Endodermal cell (in vitro differentiated cells): ENCODE measurements at regions not wholly inside any gene's neighbourhood (a gene's known extent, or its start where the extent isn't known, plus 50 kb on each side); places are given as distances from the start of the nearest gene placed in this dataset.
"Not testable (repeated sequence)": the region's sequence is repeated elsewhere in the genome, so short reads cannot be mapped to it uniquely, and the experiment has no call there.

Source experiments
- DNase-seq: peaks from one replicate; pipeline ENCODE4 v3.0.0-alpha.2; 2017
- H3K27ac ChIP-seq: 2 replicates; pipeline ENCODE4 v1.5.1; 2013; ENCODE audit warnings: mild to moderate bottlenecking, low read depth, low read length, moderate library complexity
- H3K27me3 ChIP-seq: 2 replicates; pipeline ENCODE4 v1.6.1; 2013; ENCODE audit warnings: mild to moderate bottlenecking, low read length, moderate library complexity; ENCODE audit not compliant: insufficient read depth, control insufficient read depth, poor library complexity, severe bottlenecking
- H3K36me3 ChIP-seq: 2 replicates; pipeline ENCODE4 v1.7.0; 2013; ENCODE audit warnings: mild to moderate bottlenecking, low read length, moderate library complexity; ENCODE audit not compliant: control insufficient read depth, insufficient read depth
- H3K4me1 ChIP-seq: one replicate; pipeline ENCODE4 v1.7.0; 2013; ENCODE audit warnings: low read length; ENCODE audit not compliant: control insufficient read depth, insufficient read depth
- H3K4me3 ChIP-seq: 2 replicates; pipeline ENCODE4 v1.5.1; 2013; ENCODE audit warnings: mild to moderate bottlenecking, low read length, moderate library complexity
- H3K9ac ChIP-seq: 2 replicates; pipeline ENCODE4 v1.6.1; 2013; ENCODE audit warnings: mild to moderate bottlenecking, low read length, moderate library complexity; ENCODE audit not compliant: poor library complexity, severe bottlenecking; ENCODE audit errors: extremely low read depth
- H3K9me3 ChIP-seq: 2 replicates; pipeline ENCODE4 v1.6.1; 2013; ENCODE audit warnings: mild to moderate bottlenecking, low read length, moderate library complexity; ENCODE audit not compliant: control insufficient read depth
- H3K27ac Mint-ChIP-seq: 2 replicates; pipeline ENCODE4 v1.8.0; 2020; ENCODE audit warnings: mixed read lengths
- H3K27me3 Mint-ChIP-seq: 2 replicates; pipeline ENCODE4 v1.8.0; 2021; ENCODE audit warnings: mild to moderate bottlenecking, mixed read lengths; ENCODE audit not compliant: insufficient read depth
- H3K36me3 Mint-ChIP-seq: 2 replicates; pipeline ENCODE4 v1.8.0; 2020; ENCODE audit warnings: low read depth, mixed read lengths
- H3K4me1 Mint-ChIP-seq: 2 replicates; pipeline ENCODE4 v1.8.0; 2020; ENCODE audit warnings: mixed read lengths
- H3K4me3 Mint-ChIP-seq: 2 replicates; pipeline ENCODE4 v1.8.0; 2020; ENCODE audit warnings: mild to moderate bottlenecking, moderate library complexity, mixed read lengths
- H3K9me3 Mint-ChIP-seq: 2 replicates; pipeline ENCODE4 v1.8.0; 2020; ENCODE audit warnings: mild to moderate bottlenecking, mixed read lengths
- WGBS, 2 experiments: methylation state at CpG; one replicate each; pipeline versions ENCODE4 v1.1.5 to v1.1.7; 2013; ENCODE audit warnings: missing lambda C conversion rate in 2 of 2, mixed read lengths in 1 of 2; ENCODE audit not compliant: insufficient coverage in 1 of 2, insufficient read length in 1 of 2; 5-methylcytosine and 5-hydroxymethylcytosine counted together

GRCh38 chr1:206311611-206312273, 108.4 kb downstream of the SRGAP2 start:
- not testable (repeated sequence) for DNase-seq, H3K9me3 Mint-ChIP-seq, H3K27me3 ChIP-seq, H3K4me1 ChIP-seq, H3K27ac ChIP-seq, H3K4me1 Mint-ChIP-seq, H3K9ac ChIP-seq, H3K4me3 ChIP-seq, H3K36me3 ChIP-seq, H3K9me3 ChIP-seq, H3K4me3 Mint-ChIP-seq, H3K27ac Mint-ChIP-seq, H3K36me3 Mint-ChIP-seq, H3K27me3 Mint-ChIP-seq
- WGBS, 2 experiments: 100% methylated on average over 1 of the region's 7 CpGs; no CpG with 5 or more reads in 1 of the 2 experiments

GRCh38 chr1:206312274-206312665, 108.9 kb downstream of the SRGAP2 start:
- not testable (repeated sequence) for H3K9me3 ChIP-seq, H3K36me3 Mint-ChIP-seq, H3K4me1 ChIP-seq, H3K27me3 ChIP-seq, H3K27me3 Mint-ChIP-seq, H3K27ac Mint-ChIP-seq, H3K4me3 ChIP-seq, H3K9ac ChIP-seq, H3K4me1 Mint-ChIP-seq, H3K36me3 ChIP-seq, H3K27ac ChIP-seq, H3K4me3 Mint-ChIP-seq, H3K9me3 Mint-ChIP-seq, DNase-seq
- 96% methylated on average over 3 of the region's 6 CpGs; no CpG with 5 or more reads in 1 of the 2 experiments for WGBS, 2 experiments

DNA sequence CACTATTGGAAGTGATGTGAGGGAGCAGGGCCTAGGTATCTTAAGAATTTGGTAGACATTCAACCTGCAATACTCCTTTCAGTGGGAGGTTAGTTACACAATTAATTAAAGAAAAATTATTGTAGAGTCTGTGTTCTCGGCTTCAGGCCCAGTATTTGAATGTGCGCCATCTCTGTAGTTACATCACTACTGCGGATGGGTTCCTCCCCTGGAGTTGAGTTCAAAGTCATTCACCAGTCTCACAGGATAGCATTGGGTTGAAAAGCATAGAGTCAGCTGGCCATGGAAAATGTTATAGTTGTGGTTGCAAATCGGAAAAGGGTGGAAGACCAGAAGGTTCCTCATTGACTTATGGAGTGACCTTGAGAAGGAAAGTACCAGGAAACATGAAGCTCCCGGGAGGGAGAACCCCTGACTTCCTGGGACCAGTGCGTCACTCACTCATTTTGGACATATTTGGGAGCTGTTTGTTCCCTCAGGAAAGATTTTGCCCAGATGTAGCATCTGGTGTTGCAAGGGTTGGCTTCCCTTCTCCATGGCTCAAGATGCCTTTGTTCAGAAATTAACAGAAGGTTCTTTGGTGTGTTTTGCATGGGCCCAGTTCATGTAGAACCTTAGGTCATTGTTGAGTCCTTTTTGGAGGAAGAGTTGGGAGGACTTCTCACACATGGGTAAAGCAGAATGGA, 111.8 kb downstream of the SRGAP2 start:
- H3K4me3 Mint-ChIP-seq, H3K9me3 Mint-ChIP-seq, H3K27ac ChIP-seq, H3K4me1 Mint-ChIP-seq, H3K27me3 Mint-ChIP-seq, H3K27ac Mint-ChIP-seq, H3K4me1 ChIP-seq, H3K36me3 Mint-ChIP-seq, H3K9ac ChIP-seq, H3K27me3 ChIP-seq, DNase-seq, H3K9me3 ChIP-seq, H3K36me3 ChIP-seq, H3K4me3 ChIP-seq: not testable (repeated sequence)
- no CpG with 5 or more reads among the region's 6 CpGs for WGBS, 2 experiments

DNA sequence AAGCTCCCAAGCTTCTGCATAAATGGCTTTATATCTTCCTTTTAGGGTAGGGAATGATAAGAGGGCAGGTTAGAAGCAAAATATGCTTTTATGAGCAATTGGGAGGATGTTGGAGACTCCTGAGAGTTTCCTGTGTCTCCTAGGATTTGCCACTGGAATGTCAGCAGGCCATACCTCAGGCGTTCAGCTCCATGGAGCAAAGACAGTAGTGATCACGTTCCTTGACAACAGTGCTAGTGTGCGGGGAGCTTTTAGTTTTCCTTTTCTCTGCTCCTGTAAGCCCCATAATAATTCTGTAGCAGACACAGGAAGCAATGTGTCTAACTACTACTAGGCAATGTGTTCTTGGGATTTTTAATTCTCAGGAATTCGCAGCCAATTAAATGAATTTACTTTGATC, 113.6 kb downstream of the SRGAP2 start:
- DNase-seq, H3K4me1 ChIP-seq, H3K27me3 Mint-ChIP-seq, H3K4me1 Mint-ChIP-seq, H3K36me3 Mint-ChIP-seq, H3K27me3 ChIP-seq, H3K9ac ChIP-seq, H3K36me3 ChIP-seq, H3K9me3 ChIP-seq, H3K27ac ChIP-seq, H3K4me3 ChIP-seq, H3K4me3 Mint-ChIP-seq, H3K9me3 Mint-ChIP-seq, H3K27ac Mint-ChIP-seq: not testable (repeated sequence)
- WGBS, 2 experiments: no CpG with 5 or more reads among the region's 4 CpGs

- H3K27me3 ChIP-seq, H3K27me3 Mint-ChIP-seq, H3K9ac ChIP-seq, H3K27ac ChIP-seq, H3K36me3 Mint-ChIP-seq, H3K36me3 ChIP-seq, H3K9me3 ChIP-seq, H3K4me1 ChIP-seq, H3K9me3 Mint-ChIP-seq, H3K4me3 ChIP-seq, H3K4me3 Mint-ChIP-seq, DNase-seq, H3K4me1 Mint-ChIP-seq, H3K27ac Mint-ChIP-seq: not testable (repeated sequence)
- 97% methylated on average over 2 of the region's 5 CpGs; no CpG with 5 or more reads in 1 of the 2 experiments for WGBS, 2 experiments
Observed at GRCh38 chr1:206317878-206318514, 114.7 kb downstream of the SRGAP2 start.

DNA sequence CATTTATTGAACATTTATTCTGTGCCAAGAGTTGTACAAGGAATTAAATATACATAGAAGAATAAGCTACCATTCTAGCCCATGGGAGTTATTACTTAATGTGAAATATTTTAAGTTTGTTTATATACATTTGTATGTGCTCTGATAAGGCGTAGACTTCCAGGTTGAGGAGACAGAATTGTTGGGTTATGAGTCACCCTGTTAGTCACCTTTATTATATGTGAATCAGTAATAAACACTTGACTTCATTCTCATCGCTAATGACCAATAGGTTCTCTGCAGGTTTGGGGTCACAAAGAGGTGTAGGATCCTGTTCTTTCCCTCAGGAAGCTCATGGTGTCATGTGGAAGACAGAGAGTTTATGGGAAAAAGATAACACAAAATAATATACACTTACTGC, 116.9 kb downstream of the SRGAP2 start:
- not testable (repeated sequence) for H3K9me3 ChIP-seq, H3K4me1 ChIP-seq, H3K27ac Mint-ChIP-seq, H3K4me3 ChIP-seq, H3K9ac ChIP-seq, H3K4me3 Mint-ChIP-seq, H3K9me3 Mint-ChIP-seq, H3K27me3 Mint-ChIP-seq, DNase-seq, H3K36me3 ChIP-seq, H3K36me3 Mint-ChIP-seq, H3K4me1 Mint-ChIP-seq, H3K27ac ChIP-seq, H3K27me3 ChIP-seq
- WGBS, 2 experiments: no CpG with 5 or more reads among the region's 2 CpGs
